Stimulated activated CD4-positive, alpha-beta T cell treated with anti-CD3 and anti-CD28 coated beads, TNF-alpha, amount 100 ng/mL, for 24 hours (primary cell): ENCODE measurements at regions not wholly inside any gene's neighbourhood (a gene's known extent, or its start where the extent isn't known, plus 50 kb on each side); places are given as distances from the start of the nearest gene placed in this dataset.
"Not testable (repeated sequence)": the region's sequence is repeated elsewhere in the genome, so short reads cannot be mapped to it uniquely, and the experiment has no call there.

Experiments used
- DNase-seq, 3 experiments: peaks; one replicate each; pipeline ENCODE4 v3.0.0-alpha.2; 2020; ENCODE audit warnings: low read depth in 3 of 3

- no peak for DNase-seq
Measured at GRCh38 chr9:65420771-65421170, 135.8 kb upstream of the FOXD4L5 start.

DNA sequence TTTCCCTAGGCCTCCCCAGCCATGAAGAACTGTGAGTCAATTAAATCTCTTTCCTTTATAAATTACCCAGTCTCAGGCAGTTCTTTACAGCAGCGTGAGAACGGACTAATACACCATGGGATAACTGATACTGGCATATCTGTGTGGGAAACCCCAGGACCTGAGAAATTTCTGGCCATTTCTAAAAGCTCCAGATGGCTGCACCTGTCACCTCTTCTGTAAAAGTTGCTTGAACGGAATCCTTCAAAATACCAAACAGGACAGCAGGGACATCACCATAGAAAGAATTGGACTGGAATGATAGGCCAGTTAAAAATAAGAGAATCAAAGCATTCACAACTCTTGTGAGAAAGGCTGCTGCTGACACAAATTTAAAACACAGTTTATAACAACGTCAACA is 134.0 kb upstream of the FOXD4L5 start:
- DNase-seq = not testable (repeated sequence)

- not testable (repeated sequence) for DNase-seq
Measured at GRCh38 chr9:65416948-65417347, 131.9 kb upstream of the FOXD4L5 start.

DNA sequence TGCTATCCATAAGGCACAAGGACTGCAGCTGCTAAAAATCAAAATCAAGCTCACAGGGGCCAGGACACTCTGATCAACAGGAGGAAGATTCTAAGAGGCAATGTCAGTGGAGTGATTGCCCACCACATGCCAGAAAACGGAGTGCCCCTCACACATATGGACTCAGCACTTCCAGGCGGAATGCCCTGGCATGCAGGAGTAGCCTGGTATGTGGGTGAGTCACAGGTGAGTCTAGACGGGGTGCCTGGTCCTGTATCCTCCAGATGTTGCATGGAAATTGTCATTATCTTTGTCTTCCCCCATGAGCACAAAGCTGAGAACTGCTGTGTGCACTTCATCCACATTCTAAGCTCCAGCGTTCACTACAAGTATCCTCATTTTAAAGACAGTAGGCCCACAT is 129.2 kb upstream of the FOXD4L5 start:
- not testable (repeated sequence) for DNase-seq

DNA sequence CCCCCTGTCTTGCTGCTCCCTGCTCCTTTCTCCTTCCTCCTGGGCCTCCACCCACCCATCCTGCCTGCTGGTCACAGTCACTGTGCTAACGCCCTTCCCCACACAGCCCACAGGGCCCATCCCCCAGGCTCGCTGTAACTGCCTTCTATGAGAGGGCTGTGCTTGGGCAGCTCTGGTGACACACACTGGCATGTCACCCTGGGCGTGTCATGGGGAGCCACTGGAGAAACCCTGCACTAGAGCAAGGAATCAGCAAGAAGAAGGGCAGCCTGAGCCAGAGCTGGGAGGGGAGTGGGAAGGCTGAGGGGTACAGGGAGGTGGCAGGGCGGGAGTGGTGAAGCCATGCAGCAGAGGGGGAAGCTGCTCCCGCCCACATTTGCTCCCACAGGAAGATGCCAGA is 128.4 kb upstream of the FOXD4L5 start:
- DNase-seq = not testable (repeated sequence)

DNA sequence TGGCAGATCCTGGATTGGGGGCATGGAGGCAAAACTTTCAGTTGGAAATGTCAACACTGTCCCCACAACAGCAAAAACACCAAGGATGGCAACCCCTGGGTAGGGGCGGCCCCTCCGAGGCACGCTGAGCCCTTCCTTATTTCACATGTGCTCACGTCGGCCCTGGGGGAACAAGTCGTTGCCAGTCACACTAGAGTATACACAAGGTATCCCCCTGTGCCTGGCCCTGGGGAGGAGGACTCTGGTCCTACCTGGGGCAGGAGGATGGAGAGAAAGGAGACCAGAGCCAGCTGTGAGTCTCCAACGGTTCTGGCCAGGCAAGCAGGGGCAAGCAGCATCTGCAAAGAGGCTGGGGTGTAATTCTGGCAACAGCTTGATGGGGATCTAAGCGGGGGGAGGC is 126.9 kb upstream of the FOXD4L5 start:
- DNase-seq = no peak

DNA sequence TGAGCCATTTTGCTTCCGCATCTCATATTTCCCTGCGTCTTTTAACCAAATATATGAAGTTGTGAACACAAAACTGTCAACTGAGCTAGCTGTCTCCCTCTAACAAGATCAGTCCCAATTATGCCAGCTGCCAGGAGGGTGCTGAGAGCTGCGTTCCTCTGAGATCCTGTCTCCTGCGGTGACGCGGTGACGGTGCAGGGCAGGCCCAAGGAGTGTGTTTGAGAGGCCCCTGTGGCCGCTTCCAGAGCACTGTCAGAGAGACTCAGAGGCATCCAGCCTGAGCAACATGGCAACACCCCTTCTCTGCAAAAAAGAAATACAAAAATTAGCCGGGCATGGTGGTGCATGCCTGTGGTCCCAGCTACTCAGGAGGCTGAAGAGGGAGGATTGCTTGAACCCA is 126.3 kb upstream of the FOXD4L5 start:
- DNase-seq = no peak

GRCh38 chr9:65410926-65411325 is 125.9 kb upstream of the FOXD4L5 start:
- DNase-seq = no peak

DNA sequence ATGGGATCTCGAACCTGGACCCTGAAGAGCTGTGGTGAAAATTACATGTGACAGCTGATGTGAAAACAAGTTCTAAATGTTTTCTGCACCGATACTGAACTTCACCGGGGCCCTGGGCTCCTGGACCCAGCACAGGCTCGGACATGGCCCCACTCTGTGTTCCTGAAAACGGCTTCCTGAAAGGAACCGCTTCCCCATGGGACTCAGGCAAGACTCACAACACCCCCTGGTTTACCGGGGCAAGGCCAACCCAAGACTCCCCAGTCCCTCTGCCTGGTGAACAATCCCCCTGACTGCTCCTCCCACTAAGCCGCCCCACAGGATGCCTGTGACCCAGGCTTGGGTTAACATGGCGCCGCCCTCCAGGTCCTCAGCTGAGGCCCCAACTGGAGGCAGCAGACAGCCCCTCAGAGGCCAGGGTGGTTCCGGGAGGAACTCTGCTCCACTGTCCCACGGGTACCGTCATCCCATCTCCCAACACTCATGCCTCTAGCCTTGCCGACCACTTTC is 124.5 kb upstream of the FOXD4L5 start:
- no peak for DNase-seq

GRCh38 chr9:65408806-65409205 is 123.8 kb upstream of the FOXD4L5 start:
- not testable (repeated sequence) for DNase-seq

GRCh38 chr9:65406625-65407024 is 121.6 kb upstream of the FOXD4L5 start:
- DNase-seq = not testable (repeated sequence)

GRCh38 chr9:65405766-65406165 is 120.8 kb upstream of the FOXD4L5 start:
- not testable (repeated sequence) for DNase-seq

DNA sequence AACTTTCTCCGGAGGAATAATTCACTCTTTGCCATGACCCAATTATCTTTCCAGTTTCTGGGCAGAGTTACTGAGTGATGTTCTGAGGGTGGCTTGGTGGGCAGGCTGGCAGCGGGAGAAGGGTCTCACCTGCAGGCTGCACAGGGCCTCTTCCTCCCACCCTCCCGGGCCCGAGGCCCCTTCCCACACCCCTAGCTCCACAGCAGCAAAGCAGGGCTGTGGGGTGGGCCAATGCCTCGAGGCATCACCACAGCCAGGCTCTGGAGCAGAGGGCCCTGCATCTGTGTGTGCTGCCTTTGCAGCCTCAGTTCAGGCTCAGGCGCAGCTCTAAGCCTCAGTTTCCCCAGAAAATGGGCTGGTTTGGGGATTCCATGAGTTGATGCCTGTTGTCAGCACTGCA is 120.2 kb upstream of the FOXD4L5 start:
- no peak for DNase-seq

DNA sequence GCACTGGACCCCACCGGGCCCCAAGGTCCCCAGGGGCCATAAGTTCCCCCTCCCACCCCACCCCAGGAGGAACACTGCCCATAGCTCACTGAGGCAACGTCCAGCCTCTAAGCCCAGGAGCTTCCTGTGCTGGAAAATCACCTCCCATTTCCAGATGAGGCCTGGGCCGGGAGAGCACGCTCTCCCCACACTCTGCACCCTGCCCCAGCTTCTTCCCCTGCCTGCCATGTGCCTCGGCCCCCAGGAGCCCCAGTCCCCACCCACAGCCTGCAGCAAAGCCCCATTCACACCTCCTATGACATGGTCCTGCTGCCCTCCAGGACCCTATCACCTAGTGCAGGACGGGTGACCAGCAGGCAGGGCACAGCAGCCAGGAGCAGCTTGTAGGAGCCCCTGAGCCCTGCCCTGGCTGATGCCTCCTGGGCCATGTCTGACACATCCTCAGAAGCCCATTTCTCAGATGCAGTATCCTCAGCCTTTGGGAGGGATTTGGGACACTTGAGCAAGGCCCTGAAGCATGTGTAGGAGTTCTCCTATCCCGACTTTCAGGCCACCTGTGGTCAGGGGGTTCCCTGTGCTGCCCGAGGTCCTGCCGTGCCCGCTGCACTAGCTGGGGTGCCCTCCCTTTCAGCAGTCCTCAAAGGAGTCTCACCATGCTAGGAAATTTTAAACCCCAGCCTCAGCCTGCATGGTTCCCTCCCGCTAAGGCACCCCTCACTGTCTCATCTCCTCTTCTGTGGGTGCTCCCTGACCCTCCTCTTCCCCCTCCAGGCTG is 119.4 kb upstream of the FOXD4L5 start:
- DNase-seq = no peak

- DNase-seq = no peak
Measured at GRCh38 chr9:65403721-65404120, 118.7 kb upstream of the FOXD4L5 start.

DNA sequence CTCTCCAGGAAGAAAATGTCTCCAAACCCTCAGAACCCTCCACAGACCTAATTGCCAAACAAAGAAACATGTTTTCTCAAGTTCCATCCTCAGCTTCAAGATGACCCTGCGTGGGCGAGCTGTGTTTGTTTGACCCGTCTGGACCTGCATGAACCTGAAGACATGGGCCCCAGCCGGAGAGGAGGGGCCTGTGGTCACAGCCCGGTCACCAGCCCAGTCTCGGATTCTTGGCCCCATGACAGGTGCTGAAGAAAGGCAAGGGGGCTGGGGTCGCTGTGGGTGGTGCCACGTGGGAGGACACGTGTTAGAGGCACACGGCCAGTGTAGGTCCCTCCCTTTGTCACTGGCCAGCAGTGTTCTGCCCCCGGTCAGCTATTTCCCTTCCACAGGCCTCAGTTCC is 118.1 kb upstream of the FOXD4L5 start:
- not testable (repeated sequence) for DNase-seq

GRCh38 chr9:65402206-65402870 is 117.3 kb upstream of the FOXD4L5 start:
- DNase-seq = not testable (repeated sequence)

- not testable (repeated sequence) for DNase-seq
Measured at GRCh38 chr9:65401456-65402045, 116.5 kb upstream of the FOXD4L5 start.

DNA sequence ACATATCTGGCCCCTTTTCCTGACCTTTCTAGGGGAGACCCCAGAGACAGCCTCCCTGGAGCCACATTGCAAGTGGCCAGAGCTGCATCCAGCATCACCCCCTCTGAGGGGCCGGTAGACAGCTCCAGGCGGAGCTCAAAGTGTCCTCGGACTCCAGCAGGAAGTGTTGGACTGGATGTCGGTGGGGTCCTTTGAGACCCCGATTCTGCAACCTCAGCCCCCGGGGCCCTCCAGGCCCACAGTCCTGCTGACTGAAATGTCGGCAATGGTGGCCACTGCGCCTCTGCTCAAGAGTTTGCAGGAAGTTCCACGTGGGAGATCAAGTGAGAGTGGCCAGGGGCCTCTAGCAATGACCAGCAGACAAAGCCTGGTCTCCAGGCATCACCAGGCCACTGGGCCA is 115.9 kb upstream of the FOXD4L5 start:
- no peak for DNase-seq

DNA sequence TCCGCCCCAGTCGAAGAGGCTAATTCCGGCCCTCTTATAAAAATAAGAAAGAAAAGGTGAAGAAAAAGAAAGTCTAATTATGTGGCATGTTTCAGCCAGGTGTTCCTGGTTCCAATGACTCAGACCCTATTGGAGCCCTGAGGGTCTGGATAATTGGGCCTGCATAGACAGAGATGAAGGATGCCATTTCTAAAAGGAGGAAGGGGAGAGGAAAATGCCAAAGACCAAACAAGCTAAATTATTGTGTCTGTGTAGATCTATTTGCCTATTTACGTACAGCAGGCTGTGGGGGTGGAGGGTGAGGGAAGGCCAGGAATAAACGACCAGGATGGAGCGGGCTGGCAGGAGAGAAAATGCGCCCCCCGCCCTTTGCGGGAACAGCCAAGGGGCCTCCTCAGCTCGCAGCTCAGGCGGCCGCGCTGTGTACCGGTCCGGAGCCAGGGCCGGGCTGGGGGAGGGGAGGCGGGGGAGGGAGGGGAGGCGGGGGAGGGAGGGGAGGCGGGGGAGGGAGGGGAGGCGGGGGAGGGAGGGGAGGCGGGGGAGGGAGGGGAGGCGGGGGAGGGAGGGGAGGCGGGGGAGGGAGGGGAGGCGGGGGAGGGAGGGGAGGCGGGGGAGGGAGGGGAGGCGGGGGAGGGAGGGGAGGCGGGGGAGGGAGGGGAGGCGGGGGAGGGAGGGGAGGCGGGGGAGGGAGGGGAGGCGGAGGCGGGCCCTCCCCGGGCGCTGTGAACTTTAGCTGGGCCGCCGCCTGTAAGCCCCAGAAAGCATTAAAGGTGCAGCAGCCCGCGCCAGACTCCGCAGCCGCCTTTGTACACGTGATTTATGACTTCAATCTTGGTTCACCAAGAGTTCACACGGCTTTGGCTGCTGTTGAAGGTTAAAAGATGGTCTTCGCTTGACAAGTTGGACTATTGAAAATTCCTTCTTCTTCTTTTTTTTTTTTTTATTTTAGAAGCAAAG is 113.0 kb upstream of the FOXD4L5 start:
- not testable (repeated sequence) for DNase-seq

DNA sequence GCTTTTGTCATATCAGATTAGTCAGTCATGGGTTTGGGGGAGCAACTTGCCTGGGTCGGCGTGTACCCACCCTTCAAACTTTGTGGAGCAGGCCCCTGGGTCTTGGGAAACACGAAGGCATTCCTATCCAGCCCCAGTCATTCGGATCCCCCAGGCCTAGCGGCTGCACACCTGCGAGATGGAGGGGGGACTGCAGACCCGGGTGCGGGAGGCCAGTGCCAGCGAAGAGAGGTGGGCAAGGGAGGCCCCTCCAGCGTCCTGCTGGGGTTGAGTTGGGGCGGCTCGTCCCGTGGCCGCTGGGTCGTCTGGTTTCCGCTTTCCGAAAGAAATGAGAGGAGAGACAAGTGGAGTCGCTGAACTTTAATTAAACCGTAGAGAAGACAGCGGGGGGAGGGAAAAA is 112.2 kb upstream of the FOXD4L5 start:
- not testable (repeated sequence) for DNase-seq
